IMR-90 (cell line): ENCODE measurements at regions not wholly inside any gene's neighbourhood (a gene's known extent, or its start where the extent isn't known, plus 50 kb on each side); places are given as distances from the start of the nearest gene placed in this dataset.

Experiments
- ATAC-seq: fragments of 200-7000 bp; cut with Tn5 transposase; 2 replicates; pipeline ENCODE4 v1.9.1; 2020; ENCODE audit warnings: low read depth, mild to moderate bottlenecking, moderate library complexity
- BruUV-seq: library from RNA; stranded (reverse); fragments of 400-500 nt; replicated peaks from 2 replicates; lab custom pipeline; 2021; lab: Mats Ljungman, UMichigan
- CTCF ChIA-PET: fragments of 300-600 bp; formaldehyde crosslinking; extraction: SDS; loops from one replicate; lab custom pipeline; 2021; ENCODE audit warnings: antibody characterized with exemption; lab: Yijun Ruan, JAX
- POLR2A ChIA-PET: fragments of 300-600 bp; sonication (Branson Sonifier 250); formaldehyde crosslinking; loops from one replicate; lab custom pipeline; 2022; ENCODE audit warnings: antibody characterized with exemption; ENCODE audit not compliant: unreplicated experiment; lab: Charles Lee
- DNase-seq: peaks from one replicate; pipeline ENCODE4 v3.0.0; 2013
- H2AFZ ChIP-seq: replicated peaks from 2 replicates; pipeline ENCODE3; 2013; ENCODE audit warnings: low read length, mild to moderate bottlenecking; ENCODE audit not compliant: poor library complexity
- H2AK5ac ChIP-seq: 2 replicates; pipeline ENCODE4 v1.6.1; 2013; ENCODE audit warnings: low read depth, low read length, inconsistent platforms
- H2AK9ac ChIP-seq: replicated peaks from 2 replicates; pipeline ENCODE3; 2013; ENCODE audit warnings: mild to moderate bottlenecking, low read depth, low read length, moderate library complexity; ENCODE audit not compliant: poor library complexity
- H2BK120ac ChIP-seq: 2 replicates; pipeline ENCODE4 v1.6.1; 2013; ENCODE audit warnings: low read depth, low read length, inconsistent platforms
- H2BK15ac ChIP-seq: 3 replicates; pipeline ENCODE4 v1.6.1; 2013; ENCODE audit warnings: low read depth, low read length, inconsistent platforms
- H2BK20ac ChIP-seq: 2 replicates; pipeline ENCODE4 v1.6.1; 2013; ENCODE audit warnings: low read depth, mild to moderate bottlenecking, inconsistent platforms, low read length, moderate library complexity
- H2BK5ac ChIP-seq: 2 replicates; pipeline ENCODE4 v1.6.1; 2013; ENCODE audit warnings: mild to moderate bottlenecking, low read depth, low read length, inconsistent platforms; ENCODE audit not compliant: poor library complexity, severe bottlenecking
- H3K14ac ChIP-seq: replicated peaks from 2 replicates; pipeline ENCODE4 v1.6.1; 2013; ENCODE audit warnings: low read depth, low read length, inconsistent platforms
- H3K18ac ChIP-seq: 2 replicates; pipeline ENCODE4 v1.6.1; 2013; ENCODE audit warnings: low read depth, low read length, control low read depth
- H3K23ac ChIP-seq: 2 replicates; pipeline ENCODE4 v1.6.1; 2013; ENCODE audit warnings: low read depth, low read length, inconsistent platforms
- H3K27ac ChIP-seq: 2 replicates; pipeline ENCODE4 v1.5.1; 2013; ENCODE audit warnings: mild to moderate bottlenecking, control low read depth, low read length; ENCODE audit not compliant: insufficient read depth
- H3K27me3 ChIP-seq: 2 replicates; pipeline ENCODE4 v1.6.1; 2013; ENCODE audit warnings: low read length; ENCODE audit not compliant: control insufficient read depth, insufficient read depth
- H3K36me3 ChIP-seq: 2 replicates; pipeline ENCODE4 v1.6.1; 2013; ENCODE audit warnings: low read length, mixed read lengths; ENCODE audit not compliant: control insufficient read depth, insufficient read depth
- H3K4ac ChIP-seq: 2 replicates; pipeline ENCODE4 v1.6.1; 2013; ENCODE audit warnings: low read depth, low read length, inconsistent platforms
- H3K4me1 ChIP-seq: 2 replicates; pipeline ENCODE4 v1.6.1; 2013; ENCODE audit warnings: low read length, mixed read lengths; ENCODE audit not compliant: control insufficient read depth, insufficient read depth
- H3K4me2 ChIP-seq: 2 replicates; pipeline ENCODE4 v1.6.1; 2013; ENCODE audit warnings: low read depth, mild to moderate bottlenecking, control low read depth, low read length, moderate library complexity
- H3K4me3 ChIP-seq: 2 replicates; pipeline ENCODE4 v1.5.1; 2013; ENCODE audit warnings: low read depth, mild to moderate bottlenecking, control low read depth, low read length, moderate library complexity; ENCODE audit not compliant: insufficient read depth
- H3K56ac ChIP-seq: 2 replicates; pipeline ENCODE4 v1.6.1; 2013; ENCODE audit warnings: low read length, inconsistent platforms; ENCODE audit not compliant: insufficient read depth; ENCODE audit errors: extremely low read depth
- H3K79me1 ChIP-seq, 2 experiments: 2 replicates each; pipeline ENCODE4 v1.6.1; 2013; ENCODE audit warnings: low read length in 2 of 2, inconsistent platforms in 1 of 2, low read depth in 1 of 2
- H3K9ac ChIP-seq: 2 replicates; pipeline ENCODE4 v1.6.1; 2013; ENCODE audit warnings: low read depth, low read length, control low read depth
- H3K9me1 ChIP-seq: 2 replicates; pipeline ENCODE4 v1.6.1; 2013; ENCODE audit warnings: low read length, inconsistent platforms; ENCODE audit not compliant: insufficient read depth
- H3K9me3 ChIP-seq: 2 replicates; pipeline ENCODE4 v1.6.1; 2013; ENCODE audit warnings: low read length; ENCODE audit not compliant: control insufficient read depth, insufficient read depth
- H4K20me1 ChIP-seq: 2 replicates; pipeline ENCODE4 v1.6.1; 2013; ENCODE audit warnings: low read length, inconsistent platforms; ENCODE audit not compliant: insufficient read depth
- H4K5ac ChIP-seq: 2 replicates; pipeline ENCODE4 v1.6.1; 2013; ENCODE audit warnings: mild to moderate bottlenecking, low read depth, low read length, control low read depth
- H4K8ac ChIP-seq, 2 experiments: 2 replicates each; pipeline ENCODE4 v1.6.1; 2013; ENCODE audit warnings: low read depth in 2 of 2, low read length in 2 of 2, control low read depth in 1 of 2, inconsistent platforms in 1 of 2
- H4K91ac ChIP-seq: 2 replicates; pipeline ENCODE4 v1.6.1; 2013; ENCODE audit warnings: low read depth, low read length, inconsistent platforms; ENCODE audit not compliant: insufficient read depth
- RFX5 ChIP-seq: IDR thresholded peaks from 2 replicates; pipeline ENCODE4 v1.8.0; 2012; ENCODE audit warnings: low read depth, mild to moderate bottlenecking, low read length, moderate library complexity
- WGBS, 2 experiments: methylation state at CpG; one replicate each; pipeline versions ENCODE4 v1.1.5 to v1.1.7; 2013; ENCODE audit warnings: missing lambda C conversion rate in 2 of 2; ENCODE audit not compliant: insufficient read length in 1 of 2; ENCODE audit errors: extremely low coverage in 2 of 2; 5-methylcytosine and 5-hydroxymethylcytosine counted together
- dilution Hi-C: fragments of 300-500 bp; cut with HindIII; formaldehyde crosslinking; loops from one replicate; pipeline ENCODE4 v1.14.3; 2018; ENCODE audit warnings: low sequenced_read_pairs; ENCODE audit not compliant: unreplicated experiment
- in situ Hi-C: fragments of 300-500 bp; cut with MboI; formaldehyde crosslinking; loops from 3 replicates; pipeline ENCODE4 v1.14.3; 2019; ENCODE audit warnings: low sequenced_read_pairs, inconsistent platforms, mixed read lengths
- intact Hi-C: fragments of 100-400 bp; cut with micrococcal nuclease; formaldehyde crosslinking; loops from 2 replicates; pipeline ENCODE4 v1.10.0; 2022
- TF ChIP-seq, protein P1 (sequence below): fragments of 150-350 bp; IDR thresholded peaks from 2 replicates; pipeline ENCODE4 v1.6.1; 2016; ENCODE audit warnings: low read depth, mild to moderate bottlenecking, low read length, moderate library complexity, borderline replicate concordance

DNA sequence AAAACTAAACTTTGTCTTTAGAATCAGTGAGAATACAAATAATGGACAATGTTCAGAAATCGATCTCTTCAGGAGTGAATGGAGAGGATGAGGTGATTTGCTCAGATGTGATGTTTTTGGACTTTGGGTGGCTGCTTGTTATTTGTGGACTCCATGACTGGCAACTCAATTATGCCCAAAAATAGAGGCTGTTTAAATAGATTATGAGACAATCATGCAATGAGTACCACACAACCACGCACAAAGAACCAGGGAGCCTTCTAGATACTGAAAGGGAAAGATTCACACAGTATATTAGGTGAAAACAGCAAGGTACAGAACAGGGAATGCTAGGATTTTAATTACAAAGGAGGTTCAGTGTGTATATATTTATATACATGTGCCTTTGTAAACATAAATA lies 141.3 kb upstream of the ANK3 start:
- Histone ChIP-seq H2BK5ac (no peak overlapping the region), H3K79me1 (no peaks in the 10 kb centered on the region)
- WGBS, 2 experiments = no CpG with 5 or more reads among the region's 2 CpGs

More for the DNA sequence above, 141.3 kb upstream of the ANK3 start:
- Histone ChIP-seq H3K14ac (no peak overlapping the region), H3K27me3 (peaks cover 6% of the 10 kb centered on the region), H2AK9ac (no peak overlapping the region), H2BK120ac (no peak overlapping the region), H3K4me2 (no peak overlapping the region), H3K23ac (no peak overlapping the region), H3K9me3 (no peaks in the 10 kb centered on the region), H3K9ac (no peak overlapping the region), H3K4ac (no peak overlapping the region), H2BK15ac (no peak overlapping the region), H3K9me1 (no peaks in the 10 kb centered on the region), H4K91ac (no peak overlapping the region), H4K5ac (no peak overlapping the region), H3K4me1 (no peaks in the 10 kb centered on the region), H2AK5ac (no peak overlapping the region), H3K56ac (no peak overlapping the region), H3K18ac (no peak overlapping the region), H4K20me1 (no peaks in the 10 kb centered on the region), H3K27ac (no peak overlapping the region), H2BK20ac (no peak overlapping the region), H4K8ac (no peak overlapping the region), H3K4me3 (no peak overlapping the region), H2AFZ (no peak overlapping the region), H3K36me3 (no peaks in the 10 kb centered on the region)
- ATAC-seq = no peak
- dilution Hi-C loops = no loop called here
- in situ Hi-C loops = no loop called here
- ChIA-PET CTCF (interaction anchor here (1.7 kb wide), 1 partner anchor 10 kb away, joined by 3 read pairs; no protein-coding TSS in a partner anchor), POLR2A (no interaction called here)
- intact Hi-C loops = no loop called here
- no peak for DNase-seq
- BruUV-seq = no TSS peak
- no peak for TF ChIP-seq RFX5
- TF ChIP-seq, protein P1, sequence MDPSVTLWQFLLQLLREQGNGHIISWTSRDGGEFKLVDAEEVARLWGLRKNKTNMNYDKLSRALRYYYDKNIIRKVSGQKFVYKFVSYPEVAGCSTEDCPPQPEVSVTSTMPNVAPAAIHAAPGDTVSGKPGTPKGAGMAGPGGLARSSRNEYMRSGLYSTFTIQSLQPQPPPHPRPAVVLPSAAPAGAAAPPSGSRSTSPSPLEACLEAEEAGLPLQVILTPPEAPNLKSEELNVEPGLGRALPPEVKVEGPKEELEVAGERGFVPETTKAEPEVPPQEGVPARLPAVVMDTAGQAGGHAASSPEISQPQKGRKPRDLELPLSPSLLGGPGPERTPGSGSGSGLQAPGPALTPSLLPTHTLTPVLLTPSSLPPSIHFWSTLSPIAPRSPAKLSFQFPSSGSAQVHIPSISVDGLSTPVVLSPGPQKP = no peak
